Activated naive CD4-positive, alpha-beta T cell (primary cell): ENCODE measurements at regions not wholly inside any gene's neighbourhood (a gene's known extent, or its start where the extent isn't known, plus 50 kb on each side); places are given as distances from the start of the nearest gene placed in this dataset.
"Not testable (repeated sequence)": the region's sequence is repeated elsewhere in the genome, so short reads cannot be mapped to it uniquely, and the experiment has no call there.

ENCODE experiments used
- DNase-seq, 4 experiments: peaks; one replicate each; lab custom pipeline; 2025; lab: John Stamatoyannopoulos, UW

DNA sequence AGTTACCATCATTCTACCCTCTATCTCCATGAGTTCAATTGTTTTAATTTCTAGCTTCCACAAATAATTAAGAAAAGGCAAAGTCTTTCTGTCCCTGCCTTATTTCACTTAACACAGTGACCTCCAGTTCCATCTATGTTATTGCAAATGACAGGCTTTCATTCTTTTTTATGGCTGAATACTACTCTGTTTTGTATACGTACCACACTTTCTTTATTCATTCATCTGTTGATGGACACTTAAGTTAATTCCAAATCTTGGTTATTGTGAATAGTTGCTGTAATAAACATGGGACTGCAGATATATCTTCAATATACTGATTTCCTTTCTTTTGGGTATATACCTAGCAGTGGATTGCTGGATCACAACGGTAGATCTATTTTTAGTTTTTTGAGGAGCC is 314.1 kb downstream of the SV2B start:
- DNase-seq, result no peak

- DNase-seq, result not testable (repeated sequence)
Observed at GRCh38 chr15:91415258-91415657, 315.2 kb downstream of the SV2B start.

DNA sequence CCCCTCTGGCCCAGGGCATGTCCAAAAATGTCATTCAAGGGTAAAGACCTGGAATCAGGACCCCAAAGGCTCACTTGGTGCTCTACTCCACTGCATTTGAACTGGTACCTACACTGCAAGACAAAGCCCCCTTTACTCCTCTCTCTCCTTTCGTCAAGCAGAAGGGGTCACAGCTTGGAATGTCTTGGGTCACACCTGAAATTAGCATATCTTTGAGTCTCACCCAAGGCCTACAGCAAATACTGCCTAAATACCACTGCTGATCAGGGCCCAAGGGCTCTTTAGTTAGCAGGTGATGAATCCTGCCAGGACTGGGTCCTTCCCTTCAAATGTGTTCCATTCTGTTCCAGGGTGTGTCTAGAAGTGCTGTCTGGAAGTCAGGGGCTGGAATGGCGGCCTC is 320.6 kb downstream of the SV2B start:
- DNase-seq, result no peak

DNA sequence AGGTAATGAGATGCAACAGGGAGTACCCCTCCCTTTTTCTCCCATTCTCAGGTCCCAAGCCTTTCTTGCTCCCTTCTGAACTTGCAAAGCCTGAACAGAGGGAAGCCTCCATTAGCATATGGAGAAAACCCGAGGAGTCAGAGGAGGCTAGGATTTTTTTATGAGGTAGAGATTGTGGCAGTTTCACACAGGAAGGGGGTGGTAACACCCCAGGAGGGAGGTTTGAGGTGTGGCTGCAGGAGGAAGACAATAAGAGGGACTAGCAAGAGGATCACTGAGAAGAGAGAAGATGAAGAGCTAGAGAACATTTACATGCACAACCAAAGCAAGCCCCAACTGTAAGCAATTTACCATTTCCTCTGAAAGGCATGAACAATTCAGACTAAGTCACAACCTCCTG is 322.7 kb downstream of the SV2B start:
- no peak for DNase-seq

- DNase-seq, result no peak
Observed at GRCh38 chr15:91424001-91424400, 323.9 kb downstream of the SV2B start.

DNA sequence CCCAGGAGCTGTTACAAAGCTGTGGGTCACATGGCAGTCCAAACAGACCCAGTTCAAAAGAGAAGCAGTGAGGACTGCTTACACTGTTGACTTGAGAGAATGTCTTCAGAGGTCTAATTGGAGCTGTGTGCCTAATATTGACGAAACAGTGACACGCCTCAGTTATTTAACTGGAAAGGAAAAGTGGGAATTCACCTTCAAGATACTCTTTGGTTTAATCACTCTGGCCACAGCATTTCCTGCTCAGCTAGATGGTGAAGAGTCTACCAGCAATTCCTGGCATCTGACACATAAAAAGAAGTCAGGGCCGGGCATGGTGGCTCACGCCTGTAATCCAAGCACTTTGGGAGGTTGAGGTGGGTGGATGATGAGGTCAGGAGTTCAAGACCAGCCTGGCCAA is 326.4 kb downstream of the SV2B start:
- DNase-seq, result no peak

DNA sequence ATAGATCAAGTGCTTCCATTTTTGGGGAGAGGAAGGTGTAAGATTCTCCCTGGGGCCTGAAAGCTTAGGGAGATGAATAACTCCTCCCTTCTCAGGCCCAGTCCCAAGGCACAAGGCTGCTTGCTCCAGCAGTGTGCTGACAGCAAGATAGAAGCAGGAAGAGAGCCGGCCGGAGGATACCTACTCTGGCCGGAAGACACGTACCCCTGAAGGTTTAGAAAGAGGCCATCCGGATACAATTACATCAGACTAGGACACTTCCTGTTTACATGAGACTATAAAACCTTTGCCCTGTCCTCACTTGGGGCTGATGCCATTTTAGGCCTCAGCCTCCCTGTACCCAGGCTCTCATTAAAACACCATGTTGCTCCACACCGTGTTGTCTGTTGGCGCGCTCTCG is 329.9 kb downstream of the SV2B start:
- DNase-seq, result no peak

- no peak for DNase-seq
Observed at GRCh38 chr15:91431041-91431715, 331.1 kb downstream of the SV2B start.

GRCh38 chr15:91435113-91435512 is 335.1 kb downstream of the SV2B start:
- no peak for DNase-seq

GRCh38 chr15:91444656-91445055 is 344.6 kb downstream of the SV2B start:
- DNase-seq, result no peak

- no peak for DNase-seq
Observed at GRCh38 chr15:91445695-91446228, 345.7 kb downstream of the SV2B start.

GRCh38 chr15:91447991-91448644 is 348.1 kb downstream of the SV2B start:
- DNase-seq, result no peak

DNA sequence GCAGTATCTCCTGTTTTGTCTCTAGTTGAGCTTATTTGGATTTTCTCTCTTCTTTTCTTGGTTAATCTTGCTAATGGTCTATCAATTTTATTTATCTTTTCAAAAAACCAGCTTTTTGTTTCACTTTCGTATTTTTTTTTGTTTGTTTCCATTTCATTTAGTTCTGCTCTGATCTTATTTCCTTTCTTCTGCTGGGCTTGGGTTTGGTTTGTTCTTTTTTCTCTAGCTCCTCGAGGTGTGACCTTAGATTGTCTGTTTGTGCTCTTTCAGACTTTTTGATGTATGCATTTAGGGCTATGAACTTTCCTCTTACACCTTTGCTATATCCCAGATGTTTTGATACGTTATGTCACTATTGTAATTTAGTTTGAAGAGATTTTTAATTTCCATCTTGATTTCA is 353.3 kb downstream of the SV2B start:
- DNase-seq, result not testable (repeated sequence)

DNA sequence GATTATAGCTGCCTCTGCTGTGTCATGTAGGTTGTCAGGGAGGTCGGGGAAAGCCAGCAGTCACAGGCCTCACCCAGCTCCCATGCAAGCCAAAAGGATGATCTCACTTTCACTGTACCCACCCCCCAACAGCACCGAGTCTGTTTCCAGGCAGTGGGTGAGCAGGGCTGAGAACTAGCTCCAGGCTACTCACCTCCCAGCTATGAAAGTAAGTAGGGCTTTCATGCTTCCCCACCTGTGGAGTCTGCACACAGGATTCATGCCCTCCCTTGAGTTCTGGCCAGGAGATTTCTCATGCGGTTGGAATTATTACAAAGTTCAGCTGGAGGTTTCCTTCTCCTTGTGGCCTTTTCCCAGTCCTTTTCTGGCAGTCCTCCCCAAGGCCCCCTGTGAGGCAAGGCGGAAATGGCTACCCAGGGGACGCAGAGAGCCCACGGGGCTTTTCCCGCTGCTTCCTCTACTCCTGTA is 356.2 kb downstream of the SV2B start:
- DNase-seq, result no peak

- DNase-seq, result no peak
Observed at GRCh38 chr15:91456921-91457320, 356.9 kb downstream of the SV2B start.

- no peak for DNase-seq
Observed at GRCh38 chr15:91461377-91461776, 361.3 kb downstream of the SV2B start.

DNA sequence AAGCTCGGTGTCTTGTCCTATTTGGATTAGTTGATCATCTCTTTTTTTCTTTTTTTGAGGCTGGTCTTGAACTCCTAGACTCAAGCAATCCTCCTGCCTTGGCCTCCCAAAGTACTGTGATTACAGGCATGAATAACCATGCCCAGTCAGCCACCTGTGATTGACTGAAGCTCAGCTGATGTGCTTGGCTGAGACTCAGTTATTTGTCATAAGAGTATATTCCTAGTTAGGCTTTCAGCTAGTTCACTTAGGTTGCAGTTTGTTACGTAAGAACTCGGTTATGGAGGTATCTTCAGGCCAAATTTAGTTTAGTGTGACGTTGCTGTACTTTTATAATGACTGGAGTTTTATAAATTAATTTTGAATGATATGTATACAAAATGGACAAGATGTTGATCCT is 365.0 kb downstream of the SV2B start:
- no peak for DNase-seq

DNA sequence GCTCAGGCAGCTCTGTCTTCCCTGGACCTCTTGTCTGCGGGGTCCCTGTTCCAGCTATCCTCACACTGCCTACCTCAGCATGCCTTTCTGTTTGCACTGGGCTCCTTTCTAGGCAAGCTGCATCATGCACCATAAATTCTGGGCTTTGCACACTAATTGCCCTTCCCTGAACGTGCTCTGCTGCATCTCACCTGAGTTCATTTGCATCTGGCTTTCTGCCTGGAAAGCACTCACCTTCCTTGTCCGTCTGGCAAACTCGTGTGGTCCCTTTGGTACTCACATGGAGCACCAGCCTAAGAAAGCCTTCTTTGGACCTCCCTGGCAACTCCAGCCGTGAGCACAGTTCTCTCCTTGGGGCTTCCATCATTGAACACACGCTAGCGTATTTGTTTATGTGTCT is 365.6 kb downstream of the SV2B start:
- no peak for DNase-seq

DNA sequence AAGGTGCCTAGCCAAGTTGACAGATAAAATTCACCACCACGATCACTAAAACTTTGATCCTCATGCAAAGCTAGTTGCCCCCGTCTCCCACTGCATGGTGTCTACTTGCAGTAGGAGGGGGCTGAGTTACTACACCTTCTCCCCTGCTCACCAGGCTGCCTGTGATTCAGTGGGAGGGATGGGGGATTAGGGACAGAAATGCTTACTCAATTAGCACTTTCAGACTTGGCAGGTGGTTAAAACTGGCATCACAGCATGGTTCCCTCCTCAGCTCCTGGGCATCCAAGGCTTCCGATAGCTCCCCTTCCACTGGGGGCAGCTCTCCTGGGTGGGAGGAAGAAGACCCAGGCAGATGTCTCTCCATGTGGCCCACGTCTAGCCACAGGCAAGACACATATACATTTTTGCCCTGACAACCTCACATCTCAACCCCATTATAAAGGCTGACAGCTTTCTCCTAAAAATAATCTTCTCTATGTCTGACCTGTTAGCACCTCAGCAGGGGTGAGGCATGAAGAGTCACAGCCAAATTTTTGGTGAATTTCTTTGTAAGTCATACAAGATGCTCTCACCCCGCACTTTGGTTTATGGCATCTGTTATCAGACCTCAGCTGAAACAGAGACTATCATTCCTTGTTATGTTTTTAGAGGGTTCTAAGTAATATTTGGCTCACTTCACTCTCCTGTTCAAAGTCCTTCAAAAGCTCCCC is 369.0 kb downstream of the SV2B start:
- no peak for DNase-seq

GRCh38 chr15:91469632-91470567 is 369.8 kb downstream of the SV2B start:
- DNase-seq, result peak in 2 of 4 experiments; percentile 6 to 18

DNA sequence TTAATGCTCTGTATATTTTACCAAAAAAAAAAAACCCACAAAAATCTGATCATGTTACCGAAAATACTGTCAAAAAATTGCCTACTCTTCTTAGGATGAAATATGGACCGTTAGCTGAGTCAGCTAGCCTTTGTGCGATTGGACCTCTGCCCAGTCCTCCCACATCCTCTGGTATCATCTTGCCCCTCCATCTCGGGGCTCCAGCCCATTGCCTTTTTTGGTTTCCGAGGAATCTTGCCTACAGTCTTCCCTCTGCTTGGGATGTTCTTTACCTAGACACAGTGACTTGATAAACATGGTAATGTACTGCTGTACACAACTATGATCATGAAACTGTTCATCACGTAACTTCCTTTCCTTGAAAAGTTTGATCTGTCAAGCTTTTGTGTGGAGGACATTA is 371.4 kb downstream of the SV2B start:
- no peak for DNase-seq

- no peak for DNase-seq
Observed at GRCh38 chr15:91472316-91472756, 372.3 kb downstream of the SV2B start.
